ENCODE measurements at regions not wholly inside any gene's neighbourhood (a gene's known extent, or its start where the extent isn't known, plus 50 kb on each side); places are given as distances from the start of the nearest gene placed in this dataset.

- TF ChIP-seq CTCF (conservative IDR thresholded peaks at IDR 0.05 in 1 of 2, IDR thresholded peaks at IDR 0.05 in 1 of 2; ENCODE audit: extremely low read depth in 1 of 2, insufficient read depth in 1 of 2, low read depth in 1 of 2, low read length in 2 of 2) (no peak), EZH2 (IDR thresholded peaks at IDR 0.05; ENCODE audit: borderline replicate concordance, low read length) (no peak)
Observed at GRCh38 chr1:208369658-208370057, 125.5 kb upstream of the PLXNA2 start.
